ENCODE measurements at regions not wholly inside any gene's neighbourhood (a gene's known extent, or its start where the extent isn't known, plus 50 kb on each side); places are given as distances from the start of the nearest gene placed in this dataset.
"Not testable (repeated sequence)": the region's sequence is repeated elsewhere in the genome, so short reads cannot be mapped to it uniquely, and the experiment has no call there.

DNA sequence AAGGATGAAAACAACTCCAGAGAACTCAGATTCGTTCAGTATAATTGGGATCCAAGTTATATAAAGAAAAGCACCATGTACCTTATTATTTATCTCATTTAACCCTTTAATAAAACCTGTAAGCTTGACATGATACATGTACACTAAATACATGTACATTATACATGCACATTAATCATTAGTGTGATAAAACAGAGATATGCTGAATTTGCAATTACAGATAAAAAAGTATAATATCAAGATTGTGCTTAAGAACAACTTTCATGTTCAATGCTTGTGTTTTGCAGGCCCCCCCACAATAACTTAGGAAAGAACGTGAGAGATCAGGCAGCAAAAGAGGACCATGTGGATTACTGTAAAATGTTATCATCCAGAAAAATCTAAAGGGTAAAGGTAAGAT is 385.4 kb upstream of the GYPC start:
- H3K9me3 ChIP-seq (ENCODE audit: low read length), result no peaks in the 10 kb centered on the region
- H3K4me1 ChIP-seq (ENCODE audit: insufficient read depth, low read length), result no peaks in the 10 kb centered on the region
- no peaks in the 10 kb centered on the region for H3K36me3 ChIP-seq (ENCODE audit: insufficient read depth, low read length)
- no peak overlapping the region for H2AFZ ChIP-seq (ENCODE audit: low read depth, low read length)
- H3K27me3 ChIP-seq (ENCODE audit: insufficient read depth, low read length), result no peaks in the 10 kb centered on the region
- no peak overlapping the region for H3K4me3 ChIP-seq (ENCODE audit: low read length)

DNA sequence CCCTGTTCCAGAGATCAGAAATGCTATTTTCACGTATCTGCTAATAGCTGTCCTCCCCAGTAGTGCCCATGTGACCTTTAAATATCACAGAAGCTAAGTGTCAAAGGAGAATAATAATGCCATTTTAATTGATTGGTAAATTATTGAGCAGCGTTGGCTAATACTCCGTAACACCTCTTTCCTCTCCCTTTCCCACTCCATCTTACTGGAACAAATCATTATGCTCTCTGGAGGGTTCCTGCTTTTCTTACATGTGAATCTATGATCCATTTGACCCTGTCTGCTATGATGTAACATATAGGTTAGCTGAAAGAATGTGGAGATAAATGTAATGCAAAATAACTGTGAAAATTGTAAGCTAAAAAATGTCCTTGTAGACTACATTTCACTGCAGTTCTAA is 383.6 kb upstream of the GYPC start:
- Histone ChIP-seq H2AFZ (ENCODE audit: low read depth, low read length) (no peak overlapping the region), H3K4me1 (ENCODE audit: insufficient read depth, low read length) (no peaks in the 10 kb centered on the region), H3K36me3 (ENCODE audit: insufficient read depth, low read length) (no peaks in the 10 kb centered on the region), H3K4me3 (ENCODE audit: low read length) (no peak overlapping the region), H3K27me3 (ENCODE audit: insufficient read depth, low read length) (no peaks in the 10 kb centered on the region), H3K9me3 (ENCODE audit: low read length) (no peaks in the 10 kb centered on the region)

DNA sequence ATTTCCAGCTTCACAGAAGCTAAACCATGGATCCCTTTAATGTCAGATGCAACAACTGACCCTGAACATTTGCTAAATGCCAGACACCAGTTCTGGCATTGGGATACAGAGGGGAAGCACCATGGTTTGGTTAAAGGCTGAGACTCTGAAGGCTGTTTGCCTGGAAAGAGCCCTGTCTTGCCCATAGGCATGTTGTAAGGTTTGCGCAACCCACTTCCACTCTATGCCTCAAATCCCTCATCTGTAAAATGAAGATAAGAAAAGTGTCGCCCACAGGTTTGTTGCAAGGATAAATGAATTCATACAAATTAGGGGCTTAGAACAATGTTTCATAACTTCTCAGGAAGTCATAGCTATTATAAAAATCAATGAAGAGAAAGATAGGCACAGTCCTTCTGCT is 380.9 kb upstream of the GYPC start:
- Histone ChIP-seq H3K9me3 (ENCODE audit: low read length) (no peaks in the 10 kb centered on the region), H3K36me3 (ENCODE audit: insufficient read depth, low read length) (no peaks in the 10 kb centered on the region)

DNA sequence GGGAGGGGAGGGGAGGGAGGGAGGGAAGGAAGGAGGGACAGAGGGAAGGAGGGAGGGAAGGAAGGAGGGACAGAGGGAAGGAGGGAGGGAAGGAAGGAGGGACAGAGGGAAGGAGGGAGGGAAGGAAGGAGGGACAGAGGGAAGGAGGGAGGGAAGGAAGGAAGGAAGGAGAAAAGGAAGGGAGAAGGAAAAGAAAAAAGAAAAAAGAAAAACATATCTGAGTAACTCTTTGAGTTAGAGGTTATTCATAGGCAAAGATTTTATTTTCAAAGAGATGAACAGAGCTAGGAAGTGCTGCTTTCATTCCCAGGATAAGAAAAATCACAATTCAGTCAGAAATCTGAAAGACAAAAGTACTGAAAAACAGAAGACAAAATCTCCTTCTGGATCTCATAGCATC is 379.7 kb upstream of the GYPC start:
- H3K4me3 ChIP-seq (ENCODE audit: low read length); H3K27me3 ChIP-seq (ENCODE audit: insufficient read depth, low read length); H3K9me3 ChIP-seq (ENCODE audit: low read length); H2AFZ ChIP-seq (ENCODE audit: low read depth, low read length); H3K36me3 ChIP-seq (ENCODE audit: insufficient read depth, low read length); H3K4me1 ChIP-seq (ENCODE audit: insufficient read depth, low read length): not testable (repeated sequence)

More for the DNA sequence above, 380.9 kb upstream of the GYPC start:
- no peaks in the 10 kb centered on the region for H3K27me3 ChIP-seq (ENCODE audit: insufficient read depth, low read length)
- H2AFZ ChIP-seq (ENCODE audit: low read depth, low read length), result no peak overlapping the region
- no peaks in the 10 kb centered on the region for H3K4me1 ChIP-seq (ENCODE audit: insufficient read depth, low read length)
- no peak overlapping the region for H3K4me3 ChIP-seq (ENCODE audit: low read length)

DNA sequence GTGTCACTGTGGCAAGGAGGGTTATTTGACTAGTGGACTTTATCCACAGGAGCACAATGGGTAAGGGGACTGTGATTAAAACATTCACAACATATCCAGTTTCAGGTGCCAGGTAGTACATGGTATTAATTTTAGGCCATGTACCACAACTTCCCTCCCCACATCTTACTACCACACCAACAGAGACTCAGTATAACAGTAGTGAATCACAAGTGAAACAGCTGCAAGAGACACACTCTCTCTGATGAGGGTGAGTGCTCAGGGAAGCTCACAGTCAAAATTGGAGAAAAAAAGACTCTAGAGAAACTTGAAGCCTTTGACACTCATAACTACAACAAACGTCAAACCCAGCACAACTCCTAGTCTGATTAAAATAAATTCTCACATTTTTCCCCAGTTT is 367.6 kb upstream of the GYPC start:
- Histone ChIP-seq H3K4me3 (ENCODE audit: low read length) (no peak overlapping the region), H3K27me3 (ENCODE audit: insufficient read depth, low read length) (no peaks in the 10 kb centered on the region), H3K9me3 (ENCODE audit: low read length) (no peaks in the 10 kb centered on the region), H3K4me1 (ENCODE audit: insufficient read depth, low read length) (no peaks in the 10 kb centered on the region), H2AFZ (ENCODE audit: low read depth, low read length) (no peak overlapping the region), H3K36me3 (ENCODE audit: insufficient read depth, low read length) (no peaks in the 10 kb centered on the region)

DNA sequence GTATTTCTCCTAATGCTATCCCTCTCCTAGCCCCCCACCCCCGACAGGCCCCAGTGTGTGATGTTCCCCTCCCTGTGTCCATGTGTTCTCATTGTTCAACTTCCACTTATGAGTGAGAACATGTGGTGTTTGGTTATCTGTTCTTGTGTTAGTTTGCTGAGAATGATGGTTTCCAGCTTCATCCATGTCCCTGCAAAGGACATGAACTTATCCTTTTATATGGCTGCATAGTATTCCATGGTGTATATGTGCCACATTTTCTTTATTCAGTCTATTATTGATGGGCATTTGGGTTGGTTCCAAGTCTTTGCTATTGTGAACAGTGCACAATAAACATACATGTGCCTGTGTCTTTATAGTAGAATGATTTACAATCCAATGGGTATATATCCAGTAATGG is 362.0 kb upstream of the GYPC start:
- H3K4me1 ChIP-seq (ENCODE audit: insufficient read depth, low read length); H2AFZ ChIP-seq (ENCODE audit: low read depth, low read length); H3K27me3 ChIP-seq (ENCODE audit: insufficient read depth, low read length); H3K9me3 ChIP-seq (ENCODE audit: low read length); H3K4me3 ChIP-seq (ENCODE audit: low read length); H3K36me3 ChIP-seq (ENCODE audit: insufficient read depth, low read length): not testable (repeated sequence)

DNA sequence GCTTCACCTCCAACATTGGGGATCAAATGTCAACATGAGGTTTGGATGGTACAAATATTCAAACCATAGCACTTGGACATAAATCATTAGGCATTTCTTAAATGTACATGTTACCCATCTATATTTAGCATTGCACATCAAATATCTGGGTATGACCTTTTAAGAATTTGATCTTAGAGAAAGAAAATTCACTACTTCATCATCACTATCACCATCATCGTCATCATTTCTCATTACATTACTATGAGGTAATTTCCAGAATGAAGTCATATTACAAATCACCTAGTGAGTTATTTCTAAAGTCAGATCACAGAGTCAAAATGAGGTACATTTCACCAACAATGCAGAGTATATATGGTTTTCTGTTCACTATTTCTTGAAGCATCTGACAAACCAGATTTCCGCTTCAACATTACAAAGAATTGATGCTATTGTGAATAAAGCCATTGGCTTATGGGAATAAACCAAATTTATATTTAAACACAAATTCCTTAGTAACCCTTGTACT is 356.4 kb upstream of the GYPC start:
- Histone ChIP-seq H3K9me3 (ENCODE audit: low read length) (no peaks in the 10 kb centered on the region), H3K4me1 (ENCODE audit: insufficient read depth, low read length) (no peaks in the 10 kb centered on the region), H3K36me3 (ENCODE audit: insufficient read depth, low read length) (no peaks in the 10 kb centered on the region), H2AFZ (ENCODE audit: low read depth, low read length) (no peak overlapping the region), H3K4me3 (ENCODE audit: low read length) (no peak overlapping the region), H3K27me3 (ENCODE audit: insufficient read depth, low read length) (no peaks in the 10 kb centered on the region)

DNA sequence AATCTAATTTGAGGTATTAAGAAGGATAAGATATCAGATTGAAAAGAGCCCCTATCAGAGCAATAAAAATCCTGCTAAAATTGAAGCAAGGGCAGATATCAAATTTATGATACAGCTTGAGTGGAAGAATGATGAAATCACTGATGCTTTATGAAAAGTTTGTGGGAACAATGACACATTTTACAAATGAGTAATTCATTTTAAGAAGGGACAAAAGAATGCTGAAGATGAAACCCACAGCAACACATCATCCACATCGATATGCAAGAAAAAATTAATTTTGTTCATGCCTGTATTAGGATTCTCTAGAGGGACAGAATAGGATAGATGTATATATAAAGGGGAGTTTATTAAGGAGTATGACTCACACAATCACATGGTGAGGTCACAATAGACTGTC is 355.6 kb upstream of the GYPC start:
- no peaks in the 10 kb centered on the region for H3K36me3 ChIP-seq (ENCODE audit: insufficient read depth, low read length)
- H3K27me3 ChIP-seq (ENCODE audit: insufficient read depth, low read length), result no peaks in the 10 kb centered on the region

DNA sequence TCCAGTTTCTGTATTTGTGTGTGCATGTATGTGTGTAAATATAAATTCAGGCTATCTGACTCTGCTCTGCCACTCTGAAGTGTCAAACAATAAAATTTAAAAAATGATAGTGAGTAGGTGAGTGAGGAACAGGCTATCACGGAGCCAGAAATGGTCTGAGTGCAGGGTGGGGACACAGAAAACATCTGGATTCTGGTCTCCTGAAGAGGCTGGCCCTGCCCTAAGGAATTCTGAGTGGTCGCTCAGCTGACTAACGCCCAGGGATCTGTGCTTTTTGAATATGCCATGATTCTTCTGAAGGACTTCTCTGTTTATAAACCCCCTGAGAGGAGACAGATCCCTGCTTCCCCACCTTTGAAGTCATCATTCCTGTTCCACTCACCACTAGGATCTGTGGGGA is 353.9 kb upstream of the GYPC start:
- Histone ChIP-seq H3K27me3 (ENCODE audit: insufficient read depth, low read length) (no peaks in the 10 kb centered on the region), H3K4me3 (ENCODE audit: low read length) (no peak overlapping the region), H3K9me3 (ENCODE audit: low read length) (no peaks in the 10 kb centered on the region), H3K36me3 (ENCODE audit: insufficient read depth, low read length) (no peaks in the 10 kb centered on the region), H3K4me1 (ENCODE audit: insufficient read depth, low read length) (no peaks in the 10 kb centered on the region), H2AFZ (ENCODE audit: low read depth, low read length) (no peak overlapping the region)

More for the DNA sequence above, 355.6 kb upstream of the GYPC start:
- no peaks in the 10 kb centered on the region for H3K4me1 ChIP-seq (ENCODE audit: insufficient read depth, low read length)
- H3K4me3 ChIP-seq (ENCODE audit: low read length), result no peak overlapping the region
- H3K9me3 ChIP-seq (ENCODE audit: low read length), result no peaks in the 10 kb centered on the region
- H2AFZ ChIP-seq (ENCODE audit: low read depth, low read length), result no peak overlapping the region

DNA sequence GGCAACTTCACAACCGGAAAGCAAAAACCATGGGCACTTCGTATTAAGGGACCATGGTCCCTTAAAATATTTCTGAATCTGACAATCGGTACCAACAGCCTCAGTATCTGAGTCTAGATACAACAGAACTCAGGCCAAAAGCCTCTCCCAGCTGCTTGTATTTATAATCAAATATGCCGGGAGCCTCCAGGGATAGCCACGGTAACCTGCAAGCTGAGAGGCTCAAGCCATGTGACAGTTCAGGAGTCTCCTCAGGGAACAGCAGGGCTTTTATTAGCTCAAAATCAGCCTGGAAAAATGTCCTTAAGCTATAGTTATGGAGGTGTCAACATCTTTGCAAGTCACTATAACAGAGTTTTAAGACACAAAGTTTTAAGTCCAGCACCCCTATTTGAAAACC is 352.8 kb upstream of the GYPC start:
- H3K4me3 ChIP-seq (ENCODE audit: low read length), result no peak overlapping the region
- no peaks in the 10 kb centered on the region for H3K27me3 ChIP-seq (ENCODE audit: insufficient read depth, low read length)

DNA sequence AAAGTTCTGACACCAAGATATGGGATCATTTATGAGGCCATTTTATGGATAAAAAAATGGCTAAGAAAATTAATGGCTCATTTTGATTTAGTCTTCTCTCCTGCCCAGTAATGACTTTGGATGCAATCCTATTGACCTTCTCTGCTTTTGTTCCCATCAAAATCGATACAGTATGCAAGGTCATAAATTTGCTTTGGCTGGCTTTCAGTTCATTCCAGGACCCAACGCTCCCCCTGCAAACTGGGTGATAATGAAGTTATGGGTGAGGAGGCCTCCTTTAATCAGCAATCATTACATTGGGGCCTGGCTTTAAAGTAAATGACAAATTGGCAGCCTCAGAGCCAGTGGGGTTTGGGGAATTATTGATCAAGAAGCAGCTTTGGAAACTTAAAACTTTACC is 351.8 kb upstream of the GYPC start:
- Histone ChIP-seq H3K27me3 (ENCODE audit: insufficient read depth, low read length) (no peaks in the 10 kb centered on the region), H3K9me3 (ENCODE audit: low read length) (no peaks in the 10 kb centered on the region), H3K36me3 (ENCODE audit: insufficient read depth, low read length) (no peaks in the 10 kb centered on the region), H3K4me3 (ENCODE audit: low read length) (no peak overlapping the region), H3K4me1 (ENCODE audit: insufficient read depth, low read length) (no peaks in the 10 kb centered on the region), H2AFZ (ENCODE audit: low read depth, low read length) (no peak overlapping the region)

More for the DNA sequence above, 352.8 kb upstream of the GYPC start:
- Histone ChIP-seq H3K9me3 (ENCODE audit: low read length) (no peaks in the 10 kb centered on the region), H3K36me3 (ENCODE audit: insufficient read depth, low read length) (no peaks in the 10 kb centered on the region), H3K4me1 (ENCODE audit: insufficient read depth, low read length) (no peaks in the 10 kb centered on the region), H2AFZ (ENCODE audit: low read depth, low read length) (no peak overlapping the region)

DNA sequence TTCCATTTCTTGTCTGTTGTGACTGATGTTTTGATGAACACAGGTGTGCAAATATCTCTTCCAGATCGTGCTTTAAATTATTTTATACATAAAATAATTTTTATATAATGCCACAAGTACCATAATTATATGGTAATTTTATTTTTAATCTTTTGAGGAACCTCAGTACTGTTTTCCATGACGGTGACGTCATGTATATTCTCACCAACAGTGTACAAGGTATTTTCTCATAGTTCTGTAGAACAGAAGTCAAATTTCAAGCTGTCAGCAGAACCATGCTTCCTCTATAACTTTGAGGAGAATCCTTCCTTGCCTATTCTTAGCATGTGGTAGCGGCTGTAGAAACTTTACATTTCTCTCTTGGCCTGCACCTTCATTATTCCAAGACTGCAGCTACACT is 349.4 kb upstream of the GYPC start:
- Histone ChIP-seq H3K9me3 (ENCODE audit: low read length) (no peaks in the 10 kb centered on the region), H2AFZ (ENCODE audit: low read depth, low read length) (no peak overlapping the region), H3K27me3 (ENCODE audit: insufficient read depth, low read length) (no peaks in the 10 kb centered on the region), H3K4me1 (ENCODE audit: insufficient read depth, low read length) (no peaks in the 10 kb centered on the region), H3K4me3 (ENCODE audit: low read length) (no peak overlapping the region), H3K36me3 (ENCODE audit: insufficient read depth, low read length) (no peaks in the 10 kb centered on the region)

DNA sequence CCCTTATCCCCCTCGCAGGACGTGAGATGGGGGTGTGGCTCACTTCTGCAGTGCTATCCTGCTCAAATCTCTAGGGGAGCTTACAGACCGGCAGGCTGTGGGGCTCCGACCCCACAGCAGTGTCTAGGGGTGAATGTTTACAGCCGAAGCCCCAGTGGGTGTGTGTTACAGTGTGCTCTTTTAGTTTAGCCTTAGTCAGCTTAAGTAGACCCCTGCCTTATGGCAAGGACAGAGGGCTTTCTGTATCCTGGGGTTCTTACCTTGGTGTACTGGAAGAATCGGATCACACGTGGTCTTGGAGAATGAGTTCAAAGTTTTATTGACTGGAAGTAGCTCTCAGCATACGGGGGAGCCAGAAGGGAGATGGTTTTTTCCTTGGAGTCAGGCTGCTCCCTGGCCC is 348.2 kb upstream of the GYPC start:
- no peak overlapping the region for H3K4me3 ChIP-seq (ENCODE audit: low read length)
- no peaks in the 10 kb centered on the region for H3K36me3 ChIP-seq (ENCODE audit: insufficient read depth, low read length)
- H3K9me3 ChIP-seq (ENCODE audit: low read length), result no peaks in the 10 kb centered on the region
- no peaks in the 10 kb centered on the region for H3K27me3 ChIP-seq (ENCODE audit: insufficient read depth, low read length)
- no peak overlapping the region for H2AFZ ChIP-seq (ENCODE audit: low read depth, low read length)
- no peaks in the 10 kb centered on the region for H3K4me1 ChIP-seq (ENCODE audit: insufficient read depth, low read length)

DNA sequence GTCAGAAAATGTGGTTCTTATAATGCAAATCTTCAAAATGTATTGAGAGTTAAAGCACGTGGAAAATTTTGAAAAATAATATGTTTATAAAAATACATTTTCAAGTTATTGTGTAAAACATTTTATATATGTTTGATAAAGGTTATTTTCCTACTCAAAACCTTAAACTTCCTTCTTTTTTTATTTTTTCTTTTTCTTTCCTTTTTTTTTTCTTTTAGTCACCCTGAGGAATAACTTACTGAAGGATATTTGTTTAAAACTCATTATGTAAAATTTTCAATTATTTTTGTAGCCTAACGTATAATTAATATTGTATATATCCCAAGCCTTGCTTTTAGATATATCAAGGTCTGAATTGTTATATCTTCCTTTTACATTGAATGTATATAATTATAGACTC is 346.8 kb upstream of the GYPC start:
- Histone ChIP-seq H3K36me3 (ENCODE audit: insufficient read depth, low read length) (no peaks in the 10 kb centered on the region), H3K27me3 (ENCODE audit: insufficient read depth, low read length) (no peaks in the 10 kb centered on the region), H3K9me3 (ENCODE audit: low read length) (no peaks in the 10 kb centered on the region), H3K4me3 (ENCODE audit: low read length) (no peak overlapping the region), H3K4me1 (ENCODE audit: insufficient read depth, low read length) (no peaks in the 10 kb centered on the region), H2AFZ (ENCODE audit: low read depth, low read length) (no peak overlapping the region)

Measured in neuron (in vitro differentiated cells).